HepG2 (cell line): ENCODE measurements at regions not wholly inside any gene's neighbourhood (a gene's known extent, or its start where the extent isn't known, plus 50 kb on each side); places are given as distances from the start of the nearest gene placed in this dataset.

Experiments
- ATAC-seq: fragments of 200-7000 bp; cut with Tn5 transposase; 3 replicates; pipeline ENCODE4 v1.9.1; 2020; ENCODE audit warnings: mild to moderate bottlenecking, moderate library complexity
- BruUV-seq: library from RNA; stranded (reverse); fragments of 400-500 nt; replicated peaks from 2 replicates; lab custom pipeline; 2021; lab: Mats Ljungman, UMichigan
- CTCF ChIA-PET: fragments of 300-600 bp; formaldehyde crosslinking; extraction: SDS; loops from one replicate; lab custom pipeline; 2021; ENCODE audit warnings: low total read pairs, inconsistent platforms, low intra/inter-chr PET ratio; lab: Yijun Ruan, JAX
- POLR2A ChIA-PET: fragments of 350-600 bp; sonication (Branson Sonifier 250); formaldehyde crosslinking; loops from one replicate; lab custom pipeline; 2020; ENCODE audit warnings: antibody characterized with exemption, inconsistent platforms; lab: Yijun Ruan, JAX
- DNase-seq: peaks from one replicate; pipeline ENCODE4 v3.0.0-alpha.2; 2015; ENCODE audit warnings: low spot score
- FAIRE-seq: peaks from 3 replicates; lab custom pipeline; 2011; peaks lifted over from hg19 to GRCh38; lab: Jason Lieb, UNC
- H2AFZ ChIP-seq: one replicate; pipeline ENCODE4 v1.6.1; 2011; ENCODE audit warnings: low read length, inconsistent platforms
- H3K27ac ChIP-seq: fragments of 300-600 bp; 3 replicates; pipeline ENCODE4 v1.8.0; 2011; ENCODE audit warnings: mixed run types, mild to moderate bottlenecking, mixed read lengths, low read length, inconsistent platforms; ENCODE audit not compliant: insufficient read depth; ENCODE audit errors: extremely low read length
- H3K27me3 ChIP-seq, 2 experiments: fragments of 200-600 bp in 1 of 2; 2 replicates in 1 of 2; 3 replicates in 1 of 2; pipeline versions ENCODE4 v1.6.0 to v1.8.0; 2011; ENCODE audit warnings: low read length in 2 of 2, mild to moderate bottlenecking in 2 of 2, moderate library complexity in 2 of 2, inconsistent platforms in 1 of 2; ENCODE audit not compliant: insufficient read depth in 2 of 2, control insufficient read depth in 1 of 2
- H3K36me3 ChIP-seq, 2 experiments: fragments of 200-600 bp in 1 of 2; replicated peaks in 1 of 2; 2 replicates in 1 of 2; 3 replicates in 1 of 2; pipeline versions ENCODE4 v1.5.1 to v1.8.0; 2011; ENCODE audit warnings: low read length in 2 of 2, inconsistent platforms in 1 of 2; ENCODE audit not compliant: insufficient read depth in 2 of 2, control insufficient read depth in 1 of 2
- H3K4me1 ChIP-seq: 2 replicates; pipeline ENCODE4 v1.5.1; 2012; ENCODE audit warnings: low read length, inconsistent platforms; ENCODE audit not compliant: insufficient read depth
- H3K4me2 ChIP-seq: 2 replicates; pipeline ENCODE4 v1.6.0; 2011; ENCODE audit warnings: low read depth, low read length, inconsistent platforms
- H3K4me3 ChIP-seq, 3 experiments: fragments of 200-600 bp in 1 of 3; sonication (generic), shearing (Covaris generic) in 1 of 3; replicated peaks in 1 of 3; 2 replicates each; pipeline ENCODE4 v1.5.1; 2011 to 2016; ENCODE audit warnings: low read length in 3 of 3, inconsistent platforms in 2 of 3, low read depth in 2 of 3, mild to moderate bottlenecking in 2 of 3, control low read depth in 1 of 3, mixed read lengths in 1 of 3; ENCODE audit not compliant: insufficient read depth in 1 of 3
- H3K79me2 ChIP-seq: one replicate; pipeline ENCODE4 v1.6.1; 2011; ENCODE audit warnings: low read length, inconsistent platforms; ENCODE audit not compliant: insufficient read depth
- H3K9ac ChIP-seq: 2 replicates; pipeline ENCODE4 v1.6.0; 2011; ENCODE audit warnings: mild to moderate bottlenecking, low read depth, low read length, inconsistent platforms; ENCODE audit not compliant: insufficient read depth
- H3K9me3 ChIP-seq: 2 replicates; pipeline ENCODE4 v1.5.1; 2012; ENCODE audit warnings: mild to moderate bottlenecking, low read length
- H4K20me1 ChIP-seq: 2 replicates; pipeline ENCODE4 v1.6.0; 2011; ENCODE audit warnings: inconsistent platforms, mild to moderate bottlenecking, low read length, moderate library complexity; ENCODE audit not compliant: insufficient read depth
- AHR ChIP-seq: IDR thresholded peaks from 2 replicates; pipeline ENCODE4 v1.6.1; 2018; ENCODE audit warnings: missing genetic modification reagents, missing compliant biosample characterization
- ATF7-NPFF ChIP-seq: sonication (generic); formaldehyde crosslinking; IDR thresholded peaks from 2 replicates; pipeline ENCODE4 v1.8.1; 2023; ENCODE audit warnings: mild to moderate bottlenecking, low read depth, missing genetic modification reagents, moderate library complexity
- RAD21 ChIP-seq: fragments of 450-650 bp; formaldehyde crosslinking; IDR thresholded peaks from 2 replicates; pipeline ENCODE4 v1.5.0; 2020; ENCODE audit warnings: mild to moderate bottlenecking
- RCOR2 ChIP-seq: IDR thresholded peaks from 2 replicates; pipeline ENCODE4 v1.6.1; 2016; ENCODE audit warnings: missing biosample characterization, missing genetic modification reagents
- RFXANK ChIP-seq: IDR thresholded peaks from 2 replicates; pipeline ENCODE4 v1.6.1; 2016
- SIX4 ChIP-seq: sonication (generic); formaldehyde crosslinking; IDR thresholded peaks from 2 replicates; pipeline ENCODE4 v1.4.0; 2020; ENCODE audit warnings: missing genetic modification reagents
- TRIM24 ChIP-seq: sonication (generic); formaldehyde crosslinking; IDR thresholded peaks from 2 replicates; pipeline ENCODE4 v1.8.0; 2022; ENCODE audit warnings: mild to moderate bottlenecking, missing genetic modification reagents
- ZNF121 ChIP-seq: sonication (generic); formaldehyde crosslinking; IDR thresholded peaks from 2 replicates; pipeline ENCODE4 v1.5.0; 2020; ENCODE audit warnings: mild to moderate bottlenecking, missing genetic modification reagents
- ZNF563 ChIP-seq: sonication (generic); formaldehyde crosslinking; IDR thresholded peaks from 2 replicates; pipeline ENCODE4 v1.8.0; 2022; ENCODE audit warnings: mild to moderate bottlenecking, moderate library complexity, missing genetic modification reagents
- ZNF788 ChIP-seq: sonication (generic); formaldehyde crosslinking; IDR thresholded peaks from 2 replicates; pipeline ENCODE4 v1.5.0; 2020; ENCODE audit warnings: mild to moderate bottlenecking, missing genetic modification reagents, borderline replicate concordance
- in situ Hi-C: cut with HindIII; loops from 2 replicates; pipeline ENCODE4 v1.10.0; 2017; ENCODE audit warnings: low pct_unique_long_range_greater_than_20kb; ENCODE audit not compliant: extremely low pct_ligation_motif_present
- intact Hi-C: fragments of 100-400 bp; cut with micrococcal nuclease; formaldehyde crosslinking; loops from one replicate; pipeline ENCODE4 v1.10.0; 2022; ENCODE audit not compliant: unreplicated experiment
- TF ChIP-seq, protein P1 (sequence below): sonication (generic); formaldehyde crosslinking; IDR thresholded peaks from 2 replicates; pipeline ENCODE4 v1.8.0; 2022; ENCODE audit warnings: mild to moderate bottlenecking, missing genetic modification reagents
- TF ChIP-seq, protein P2 (sequence below): sonication (generic); formaldehyde crosslinking; IDR thresholded peaks from 2 replicates; pipeline ENCODE4 v1.5.0; 2020; ENCODE audit warnings: mild to moderate bottlenecking, missing genetic modification reagents
- TF ChIP-seq, protein P3 (sequence below): sonication (generic); formaldehyde crosslinking; IDR thresholded peaks from 2 replicates; pipeline ENCODE4 v1.4.0; 2020; ENCODE audit warnings: missing genetic modification reagents, mild to moderate bottlenecking, borderline replicate concordance
- TF ChIP-seq, protein P4 (sequence below): sonication (generic); formaldehyde crosslinking; IDR thresholded peaks from 2 replicates; pipeline ENCODE4 v1.8.0; 2022; ENCODE audit warnings: missing genetic modification reagents, mild to moderate bottlenecking, moderate library complexity, borderline replicate concordance

DNA sequence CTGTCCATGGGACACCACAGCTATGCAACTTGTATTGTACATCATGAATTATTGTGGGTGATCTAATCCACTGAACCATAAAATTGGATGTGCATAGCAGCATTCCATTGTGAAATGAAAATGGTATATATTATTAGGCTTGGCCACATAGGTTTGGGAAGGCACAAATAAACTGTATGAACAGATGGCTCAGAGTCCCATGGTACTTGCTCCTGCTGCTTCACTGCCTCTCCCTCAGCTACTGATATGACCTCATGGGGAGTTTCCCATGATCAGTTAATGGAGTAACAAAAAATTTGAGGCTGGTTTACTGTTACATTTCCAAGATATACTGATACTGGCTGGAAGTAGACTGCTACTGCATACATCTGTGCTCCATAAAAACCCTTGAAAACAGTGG, 152.7 kb upstream of the NEGR1 start:
- intact Hi-C loops: no loop called here
- Histone ChIP-seq H3K27ac (no peak overlapping the region), H4K20me1 (no peaks in the 10 kb centered on the region), H2AFZ (no peak overlapping the region), H3K79me2 (no peaks in the 10 kb centered on the region), H3K9me3 (peaks cover 28% of the 10 kb centered on the region), H3K4me1 (no peaks in the 10 kb centered on the region), H3K4me2 (no peak overlapping the region), H3K27me3 (no peaks in the 10 kb centered on the region), H3K36me3 (no peaks in the 10 kb centered on the region), H3K9ac (no peak overlapping the region), H3K4me3 (no peak overlapping the region)
- in situ Hi-C loops: no loop called here
- no peak for ATAC-seq
- FAIRE-seq: no peak
- ChIA-PET CTCF (no interaction called here), POLR2A (no interaction called here)
- no peak for DNase-seq
- no peak for TF ChIP-seq RFXANK (CRISPR knock-in tag)
- no peak for TF ChIP-seq ZNF121 (CRISPR knock-in tag)
- no peak for TF ChIP-seq SIX4
- TF ChIP-seq, protein P1, sequence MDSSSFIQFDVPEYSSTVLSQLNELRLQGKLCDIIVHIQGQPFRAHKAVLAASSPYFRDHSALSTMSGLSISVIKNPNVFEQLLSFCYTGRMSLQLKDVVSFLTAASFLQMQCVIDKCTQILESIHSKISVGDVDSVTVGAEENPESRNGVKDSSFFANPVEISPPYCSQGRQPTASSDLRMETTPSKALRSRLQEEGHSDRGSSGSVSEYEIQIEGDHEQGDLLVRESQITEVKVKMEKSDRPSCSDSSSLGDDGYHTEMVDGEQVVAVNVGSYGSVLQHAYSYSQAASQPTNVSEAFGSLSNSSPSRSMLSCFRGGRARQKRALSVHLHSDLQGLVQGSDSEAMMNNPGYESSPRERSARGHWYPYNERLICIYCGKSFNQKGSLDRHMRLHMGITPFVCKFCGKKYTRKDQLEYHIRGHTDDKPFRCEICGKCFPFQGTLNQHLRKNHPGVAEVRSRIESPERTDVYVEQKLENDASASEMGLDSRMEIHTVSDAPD (CRISPR knock-in tag): no peak
- TF ChIP-seq TRIM24 (CRISPR knock-in tag): no peak
- TF ChIP-seq ZNF788 (CRISPR knock-in tag): no peak
- no peak for TF ChIP-seq ATF7-NPFF (CRISPR knock-in tag)
- TF ChIP-seq, protein P2, sequence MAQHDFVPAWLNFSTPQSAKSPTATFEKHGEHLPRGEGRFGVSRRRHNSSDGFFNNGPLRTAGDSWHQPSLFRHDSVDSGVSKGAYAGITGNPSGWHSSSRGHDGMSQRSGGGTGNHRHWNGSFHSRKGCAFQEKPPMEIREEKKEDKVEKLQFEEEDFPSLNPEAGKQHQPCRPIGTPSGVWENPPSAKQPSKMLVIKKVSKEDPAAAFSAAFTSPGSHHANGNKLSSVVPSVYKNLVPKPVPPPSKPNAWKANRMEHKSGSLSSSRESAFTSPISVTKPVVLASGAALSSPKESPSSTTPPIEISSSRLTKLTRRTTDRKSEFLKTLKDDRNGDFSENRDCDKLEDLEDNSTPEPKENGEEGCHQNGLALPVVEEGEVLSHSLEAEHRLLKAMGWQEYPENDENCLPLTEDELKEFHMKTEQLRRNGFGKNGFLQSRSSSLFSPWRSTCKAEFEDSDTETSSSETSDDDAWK (CRISPR knock-in tag): no peak
- TF ChIP-seq ZNF563 (CRISPR knock-in tag): no peak
- TF ChIP-seq AHR: no peak
- TF ChIP-seq, protein P3, sequence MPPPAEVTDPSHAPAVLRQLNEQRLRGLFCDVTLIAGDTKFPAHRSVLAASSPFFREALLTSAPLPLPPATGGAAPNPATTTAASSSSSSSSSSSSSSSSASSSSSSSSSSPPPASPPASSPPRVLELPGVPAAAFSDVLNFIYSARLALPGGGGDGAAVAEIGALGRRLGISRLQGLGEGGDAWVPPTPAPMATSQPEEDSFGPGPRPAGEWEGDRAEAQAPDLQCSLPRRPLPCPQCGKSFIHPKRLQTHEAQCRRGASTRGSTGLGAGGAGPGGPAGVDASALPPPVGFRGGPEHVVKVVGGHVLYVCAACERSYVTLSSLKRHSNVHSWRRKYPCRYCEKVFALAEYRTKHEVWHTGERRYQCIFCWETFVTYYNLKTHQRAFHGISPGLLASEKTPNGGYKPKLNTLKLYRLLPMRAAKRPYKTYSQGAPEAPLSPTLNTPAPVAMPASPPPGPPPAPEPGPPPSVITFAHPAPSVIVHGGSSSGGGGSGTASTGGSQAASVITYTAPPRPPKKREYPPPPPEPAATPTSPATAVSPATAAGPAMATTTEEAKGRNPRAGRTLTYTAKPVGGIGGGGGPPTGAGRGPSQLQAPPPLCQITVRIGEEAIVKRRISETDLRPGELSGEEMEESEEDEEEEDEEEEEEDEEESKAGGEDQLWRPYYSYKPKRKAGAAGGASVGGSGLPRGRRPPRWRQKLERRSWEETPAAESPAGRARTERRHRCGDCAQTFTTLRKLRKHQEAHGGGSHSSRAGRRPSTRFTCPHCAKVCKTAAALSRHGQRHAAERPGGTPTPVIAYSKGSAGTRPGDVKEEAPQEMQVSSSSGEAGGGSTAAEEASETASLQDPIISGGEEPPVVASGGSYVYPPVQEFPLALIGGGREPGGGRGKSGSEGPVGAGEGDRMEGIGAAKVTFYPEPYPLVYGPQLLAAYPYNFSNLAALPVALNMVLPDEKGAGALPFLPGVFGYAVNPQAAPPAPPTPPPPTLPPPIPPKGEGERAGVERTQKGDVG (CRISPR knock-in tag): no peak
- TF ChIP-seq RAD21 (CRISPR knock-in tag): no peak
- TF ChIP-seq, protein P4, sequence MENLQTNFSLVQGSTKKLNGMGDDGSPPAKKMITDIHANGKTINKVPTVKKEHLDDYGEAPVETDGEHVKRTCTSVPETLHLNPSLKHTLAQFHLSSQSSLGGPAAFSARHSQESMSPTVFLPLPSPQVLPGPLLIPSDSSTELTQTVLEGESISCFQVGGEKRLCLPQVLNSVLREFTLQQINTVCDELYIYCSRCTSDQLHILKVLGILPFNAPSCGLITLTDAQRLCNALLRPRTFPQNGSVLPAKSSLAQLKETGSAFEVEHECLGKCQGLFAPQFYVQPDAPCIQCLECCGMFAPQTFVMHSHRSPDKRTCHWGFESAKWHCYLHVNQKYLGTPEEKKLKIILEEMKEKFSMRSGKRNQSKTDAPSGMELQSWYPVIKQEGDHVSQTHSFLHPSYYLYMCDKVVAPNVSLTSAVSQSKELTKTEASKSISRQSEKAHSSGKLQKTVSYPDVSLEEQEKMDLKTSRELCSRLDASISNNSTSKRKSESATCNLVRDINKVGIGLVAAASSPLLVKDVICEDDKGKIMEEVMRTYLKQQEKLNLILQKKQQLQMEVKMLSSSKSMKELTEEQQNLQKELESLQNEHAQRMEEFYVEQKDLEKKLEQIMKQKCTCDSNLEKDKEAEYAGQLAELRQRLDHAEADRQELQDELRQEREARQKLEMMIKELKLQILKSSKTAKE: no peak
- TF ChIP-seq RCOR2 (CRISPR knock-in tag): no peak
- BruUV-seq: no TSS peak
